GM18858 (cell line): ENCODE measurements at regions not wholly inside any gene's neighbourhood (a gene's known extent, or its start where the extent isn't known, plus 50 kb on each side); places are given as distances from the start of the nearest gene placed in this dataset.

ENCODE experiments used
- ATAC-seq: cut with Tn5 transposase; IDR thresholded peaks from one replicate; pipeline ENCODE4 v1.9.1; 2021; ENCODE audit not compliant: unreplicated experiment

DNA sequence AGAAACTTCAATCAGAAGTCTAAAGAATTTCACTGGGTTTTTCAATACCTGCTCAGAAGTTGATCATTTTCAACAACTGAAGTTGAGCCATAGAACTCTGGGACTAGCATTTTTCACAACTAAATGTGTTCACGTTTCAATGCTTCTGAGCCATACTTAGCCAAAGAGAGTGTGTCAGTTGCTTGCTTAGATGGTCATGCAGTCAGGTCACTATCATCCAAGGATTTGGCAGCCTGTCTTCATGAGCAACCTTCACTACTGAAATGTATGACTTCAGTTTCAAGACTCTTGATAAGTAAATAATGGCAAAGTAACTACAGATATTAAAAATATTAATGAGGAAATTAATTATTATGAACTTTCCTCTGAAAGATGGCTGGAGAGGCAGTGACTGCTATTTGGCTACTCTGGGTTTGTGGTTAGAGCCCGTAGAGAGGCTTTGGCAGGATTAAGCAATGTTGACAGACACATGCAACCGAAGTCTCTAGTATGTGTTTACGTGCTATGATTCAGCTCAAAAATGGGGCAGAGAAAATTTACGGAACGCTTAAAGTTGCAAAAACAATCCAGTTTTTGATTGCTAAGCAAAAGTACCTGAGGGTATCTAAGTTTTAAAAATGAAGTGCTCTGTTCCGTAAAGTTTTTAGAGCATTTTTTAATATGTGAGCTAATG, 133.8 kb downstream of the GMNC start:
- ATAC-seq, result no peak

- ATAC-seq, result no peak
These were observed 140.2 kb downstream of the GMNC start for GRCh38 chr3:190722181-190722905.

- peak; percentile 98 for ATAC-seq
These were observed 141.2 kb downstream of the GMNC start for GRCh38 chr3:190721330-190721729.

- no peak for ATAC-seq
These were observed 143.8 kb downstream of the GMNC start for GRCh38 chr3:190718671-190719070.

DNA sequence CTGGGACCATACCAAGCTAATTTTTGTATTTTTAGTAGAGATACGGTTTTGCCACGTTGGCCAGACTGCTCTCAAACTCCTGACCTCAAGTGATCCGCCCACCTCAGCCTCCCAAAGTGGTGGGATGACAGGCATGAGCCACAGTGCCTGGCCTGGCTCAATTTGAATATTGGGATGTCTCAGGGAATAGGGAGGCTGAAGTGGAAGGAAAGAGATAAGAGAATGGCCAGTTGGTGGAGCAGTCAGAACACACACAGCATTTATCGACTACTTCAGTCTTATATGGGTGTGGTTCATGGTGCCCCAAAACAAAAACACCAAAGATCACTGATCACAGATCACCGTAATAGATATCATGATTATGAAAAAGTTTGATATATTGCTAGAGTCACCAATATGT, 144.4 kb downstream of the GMNC start:
- ATAC-seq, result no peak

- no peak for ATAC-seq
These were observed 145.5 kb downstream of the GMNC start for GRCh38 chr3:190716961-190717360.

- ATAC-seq, result no peak
These were observed 146.3 kb downstream of the GMNC start for GRCh38 chr3:190716211-190716610.

- ATAC-seq, result no peak
These were observed 151.8 kb downstream of the GMNC start for GRCh38 chr3:190710723-190711122.

GRCh38 chr3:190709351-190709773, 153.1 kb downstream of the GMNC start:
- ATAC-seq, result no peak
